BE2C (cell line): ENCODE measurements at regions not wholly inside any gene's neighbourhood (a gene's known extent, or its start where the extent isn't known, plus 50 kb on each side); places are given as distances from the start of the nearest gene placed in this dataset.

Experiments used
- DNase-seq: peaks from one replicate; pipeline ENCODE4 v3.0.0-alpha.2; 2020
- H3K27me3 ChIP-seq: fragments of 250-450 bp; sonication (Bioruptor Pico); 2 replicates; pipeline ENCODE4 v1.5.1; 2020; ENCODE audit warnings: mild to moderate bottlenecking
- H3K36me3 ChIP-seq: fragments of 250-450 bp; sonication (Bioruptor Pico); 2 replicates; pipeline ENCODE4 v1.5.1; 2020; ENCODE audit warnings: mild to moderate bottlenecking
- H3K4me1 ChIP-seq: fragments of 250-450 bp; sonication (Bioruptor Pico); 2 replicates; pipeline ENCODE4 v1.5.1; 2020
- H3K4me3 ChIP-seq: 2 replicates; pipeline ENCODE4 v1.5.1; 2011; ENCODE audit warnings: low read depth, low read length
- H3K9me3 ChIP-seq: fragments of 250-450 bp; sonication (Bioruptor Pico); 2 replicates; pipeline ENCODE4 v1.5.1; 2020
- CTCF ChIP-seq: IDR thresholded peaks from 2 replicates; pipeline ENCODE4 v1.5.1; 2012; ENCODE audit warnings: mild to moderate bottlenecking, low read depth, low read length

- Histone ChIP-seq H3K4me3 (no peak overlapping the region), H3K4me1 (no peaks in the 10 kb centered on the region), H3K9me3 (no peaks in the 10 kb centered on the region), H3K27me3 (no peaks in the 10 kb centered on the region), H3K36me3 (no peaks in the 10 kb centered on the region)
- no peak for DNase-seq
- no peak for TF ChIP-seq CTCF
Measured at GRCh38 chr18:51711298-51711889, 513.9 kb upstream of the MEX3C start.

DNA sequence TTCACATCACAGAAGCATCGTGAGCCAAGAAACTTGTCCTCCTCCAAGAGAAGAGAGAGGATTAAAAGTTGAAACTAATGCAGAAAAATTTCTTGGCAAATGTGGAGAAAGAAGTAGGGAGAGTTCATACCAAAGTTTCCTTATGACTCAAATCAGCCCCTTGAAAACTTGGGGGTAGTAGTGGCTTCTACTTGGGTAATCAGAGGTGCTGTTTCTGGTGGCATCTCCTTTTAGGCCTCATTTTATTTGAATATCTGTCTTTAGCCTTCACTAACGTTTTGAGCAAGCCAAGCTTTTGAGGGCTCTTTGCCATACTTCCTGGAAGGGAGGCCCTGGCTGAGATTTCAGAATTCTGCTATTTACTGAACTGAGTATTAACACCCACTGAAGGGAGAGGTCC is 515.3 kb upstream of the MEX3C start:
- no peak for DNase-seq
- Histone ChIP-seq H3K27me3 (no peaks in the 10 kb centered on the region), H3K4me1 (no peaks in the 10 kb centered on the region), H3K4me3 (no peak overlapping the region), H3K36me3 (no peaks in the 10 kb centered on the region), H3K9me3 (no peaks in the 10 kb centered on the region)
- TF ChIP-seq CTCF, result no peak

DNA sequence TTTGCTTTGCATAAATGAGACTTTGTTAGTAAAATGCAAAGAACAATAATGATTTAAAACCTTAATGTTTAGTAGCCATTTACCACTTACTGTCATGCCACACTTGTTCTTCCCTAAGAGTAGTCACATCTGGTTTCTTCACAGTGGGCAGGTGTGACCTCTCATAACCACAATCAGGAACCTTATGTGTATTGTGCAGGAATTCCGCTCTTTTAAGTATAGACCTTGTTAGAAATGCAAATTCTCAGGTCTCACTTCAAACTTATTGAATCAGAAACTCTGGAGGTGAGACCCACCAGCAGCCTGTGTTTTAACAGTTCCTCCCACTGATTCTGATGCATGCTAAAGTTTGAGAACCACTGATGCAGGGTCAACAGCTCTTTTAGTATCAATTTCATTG is 518.8 kb upstream of the MEX3C start:
- no peaks in the 10 kb centered on the region for H3K4me1 ChIP-seq
- no peak for TF ChIP-seq CTCF
- no peak overlapping the region for H3K4me3 ChIP-seq
- no peak for DNase-seq
- H3K9me3 ChIP-seq, result no peaks in the 10 kb centered on the region
- no peaks in the 10 kb centered on the region for H3K36me3 ChIP-seq
- H3K27me3 ChIP-seq, result no peaks in the 10 kb centered on the region

DNA sequence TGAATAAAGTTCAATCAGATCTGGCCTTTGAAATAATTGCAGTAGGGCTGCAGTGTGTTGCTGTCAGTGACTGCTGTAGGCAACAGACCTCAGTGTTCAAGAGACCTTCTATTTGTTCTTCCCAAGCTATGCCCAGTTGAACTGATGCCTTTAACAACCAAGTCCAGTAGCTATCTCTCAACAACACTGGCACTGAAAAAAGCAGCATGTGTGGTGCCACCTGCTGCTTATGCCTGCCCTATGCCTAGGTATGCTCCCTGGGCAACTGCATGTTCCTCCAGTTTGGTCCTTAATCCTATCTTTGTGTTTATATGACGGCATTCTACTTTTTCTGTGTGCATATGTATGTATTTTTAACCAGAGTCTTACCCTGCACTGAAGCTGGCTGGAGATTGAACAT is 523.9 kb upstream of the MEX3C start:
- Histone ChIP-seq H3K27me3 (no peaks in the 10 kb centered on the region), H3K4me3 (no peak overlapping the region), H3K4me1 (no peaks in the 10 kb centered on the region), H3K9me3 (no peaks in the 10 kb centered on the region), H3K36me3 (no peaks in the 10 kb centered on the region)
- no peak for DNase-seq
- TF ChIP-seq CTCF, result no peak

DNA sequence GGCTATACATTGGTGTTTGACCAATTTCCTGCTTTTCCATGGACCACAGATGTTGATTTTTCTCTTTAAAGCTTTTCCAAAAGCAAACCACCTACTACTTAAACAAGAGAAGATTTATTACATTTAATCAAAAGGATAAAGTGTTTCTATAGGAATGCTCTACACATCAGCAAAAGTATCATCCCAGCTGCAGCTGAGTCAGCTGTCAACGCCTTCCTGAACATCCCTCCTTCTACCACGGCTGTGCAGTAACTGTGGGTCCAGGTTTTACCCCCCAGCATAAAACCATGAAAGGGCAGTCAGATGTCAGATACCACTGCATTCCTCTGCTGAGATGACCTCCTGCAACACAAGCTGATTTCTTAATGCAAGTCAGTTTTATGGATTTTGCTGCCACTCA is 524.5 kb upstream of the MEX3C start:
- Histone ChIP-seq H3K9me3 (no peaks in the 10 kb centered on the region), H3K36me3 (no peaks in the 10 kb centered on the region), H3K4me1 (no peaks in the 10 kb centered on the region), H3K4me3 (no peak overlapping the region), H3K27me3 (no peaks in the 10 kb centered on the region)
- TF ChIP-seq CTCF, result no peak
- no peak for DNase-seq

- TF ChIP-seq CTCF, result no peak
- H3K27me3 ChIP-seq, result no peaks in the 10 kb centered on the region
- no peak for DNase-seq
Measured at GRCh38 chr18:51724790-51725721, 527.6 kb upstream of the MEX3C start.

More at GRCh38 chr18:51724790-51725721, 527.6 kb upstream of the MEX3C start:
- Histone ChIP-seq H3K4me1 (no peaks in the 10 kb centered on the region), H3K9me3 (no peaks in the 10 kb centered on the region), H3K4me3 (no peak overlapping the region), H3K36me3 (no peaks in the 10 kb centered on the region)
